ENCODE measurements at regions not wholly inside any gene's neighbourhood (a gene's known extent, or its start where the extent isn't known, plus 50 kb on each side); places are given as distances from the start of the nearest gene placed in this dataset.

- no peaks in the 10 kb centered on the region for H3K9me3 ChIP-seq (ENCODE audit: control insufficient read depth in 1 of 2, insufficient read depth in 1 of 2, low read depth in 1 of 2, low read length in 2 of 2)
- H3K9ac ChIP-seq (ENCODE audit: low read length), result no peak overlapping the region
- no peak overlapping the region for H2AFZ ChIP-seq (ENCODE audit: low read depth, low read length, poor library complexity, severe bottlenecking)
- H3K27me3 ChIP-seq (ENCODE audit: insufficient read depth, low read length), result peaks cover 10% of the 10 kb centered on the region
- no TSS peak for BruUV-seq (replicated peaks)
- no peak for DNase-seq (ENCODE audit: low read depth, low spot score)
- H4K20me1 ChIP-seq (ENCODE audit: insufficient read depth), result no peaks in the 10 kb centered on the region
- H3K27ac ChIP-seq (ENCODE audit: low read depth, low read length), result no peak overlapping the region
- no peaks in the 10 kb centered on the region for H3K4me1 ChIP-seq (ENCODE audit: control insufficient read depth in 1 of 2, insufficient read depth in 2 of 2, low read length in 2 of 2)
- no peak overlapping the region for H3K4me3 ChIP-seq (replicated peaks in 1 of 2; ENCODE audit: low read depth in 1 of 2, low read length in 2 of 2)
- no peaks in the 10 kb centered on the region for H3K36me3 ChIP-seq (ENCODE audit: control insufficient read depth in 1 of 2, insufficient read depth in 2 of 2, low read length in 2 of 2)
- ChIA-PET POLR2A (no interaction called here), CTCF (no interaction called here), RAD21 (ENCODE audit: low non-redundant PET in 1 of 2, low total read pairs in 2 of 2, uncharacterized antibody in 2 of 2, unreplicated experiment in 2 of 2) (no interaction called here)
- no peak for ATAC-seq
- no peaks in the 10 kb centered on the region for H3K9me2 ChIP-seq (ENCODE audit: insufficient read depth)
- intact Hi-C loops (cut with micrococcal nuclease), result no loop called here
- TF ChIP-seq EGR1 (IDR thresholded peaks at IDR 0.05; ENCODE audit: low read depth) (no peak), MAX (IDR thresholded peaks at IDR 0.05) (no peak), POLR2AphosphoS5 (IDR thresholded peaks at IDR 0.05; ENCODE audit: low read depth, low read length) (no peak), RAD21 (IDR thresholded peaks at IDR 0.05; ENCODE audit: low read depth) (no peak), JUND (IDR thresholded peaks at IDR 0.05) (no peak), YY1 (IDR thresholded peaks at IDR 0.05; ENCODE audit: extremely low read depth, insufficient replicate concordance, low read depth, low read length) (no peak), EZH2phosphoT487 (IDR thresholded peaks at IDR 0.05; ENCODE audit: borderline replicate concordance) (no peak), REST (IDR thresholded peaks at IDR 0.05; ENCODE audit: low read depth) (no peak), CEBPB (IDR thresholded peaks at IDR 0.05; ENCODE audit: low read depth) (no peak), CBX3 (IDR thresholded peaks at IDR 0.05; ENCODE audit: low read depth) (no peak), ZFX (IDR thresholded peaks at IDR 0.05) (no peak), SP1 (IDR thresholded peaks at IDR 0.05; ENCODE audit: low read depth) (no peak)
- H3K4me2 ChIP-seq (ENCODE audit: low read length), result no peak overlapping the region
- H3K79me2 ChIP-seq (ENCODE audit: insufficient read depth, low read length), result no peaks in the 10 kb centered on the region
These were observed 576.5 kb upstream of the BRINP1 start for GRCh38 chr9:119945686-119946085.

All from HCT116 (cell line).